DND-41 (cell line): ENCODE measurements at regions not wholly inside any gene's neighbourhood (a gene's known extent, or its start where the extent isn't known, plus 50 kb on each side); places are given as distances from the start of the nearest gene placed in this dataset.

Source experiments
- ATAC-seq: fragments of 200-7000 bp; cut with Tn5 transposase; 3 replicates; pipeline ENCODE4 v1.9.1; 2021; ENCODE audit warnings: low read depth; ENCODE audit not compliant: insufficient read depth
- DNase-seq: peaks from one replicate; pipeline ENCODE4 v3.0.0-alpha.2; 2020
- H2AFZ ChIP-seq: 2 replicates; pipeline ENCODE4 v1.6.0; 2012; ENCODE audit warnings: low read depth, low read length
- H3K27ac ChIP-seq: 2 replicates; pipeline ENCODE4 v1.5.1; 2012; ENCODE audit warnings: low read length, inconsistent platforms
- H3K27me3 ChIP-seq: fragments of 200-600 bp; sonication (generic); 2 replicates; pipeline ENCODE4 v1.6.0; 2012; ENCODE audit warnings: low read length, mild to moderate bottlenecking, inconsistent platforms; ENCODE audit not compliant: insufficient read depth, poor library complexity
- H3K36me3 ChIP-seq: 2 replicates; pipeline ENCODE4 v1.5.1; 2012; ENCODE audit warnings: low read length, inconsistent platforms; ENCODE audit not compliant: insufficient read depth
- H3K4me1 ChIP-seq: 2 replicates; pipeline ENCODE4 v1.5.1; 2012; ENCODE audit warnings: mild to moderate bottlenecking, low read length; ENCODE audit not compliant: insufficient read depth
- H3K4me2 ChIP-seq: 2 replicates; pipeline ENCODE4 v1.6.0; 2012; ENCODE audit warnings: mild to moderate bottlenecking, moderate library complexity, low read length, inconsistent platforms; ENCODE audit not compliant: insufficient read depth
- H3K4me3 ChIP-seq, 2 experiments: fragments of 200-600 bp in 1 of 2; shearing (Covaris generic) in 1 of 2; 2 replicates each; pipeline ENCODE4 v1.5.1; 2012 to 2016; ENCODE audit warnings: inconsistent platforms in 2 of 2, low read length in 2 of 2, mild to moderate bottlenecking in 2 of 2, low read depth in 1 of 2, moderate library complexity in 1 of 2
- H3K79me2 ChIP-seq: 2 replicates; pipeline ENCODE4 v1.6.0; 2012; ENCODE audit warnings: low read length, inconsistent platforms; ENCODE audit not compliant: insufficient read depth
- H3K9ac ChIP-seq: 2 replicates; pipeline ENCODE4 v1.6.0; 2012; ENCODE audit warnings: low read depth, mild to moderate bottlenecking, inconsistent platforms, low read length, moderate library complexity
- H3K9me3 ChIP-seq: 2 replicates; pipeline ENCODE4 v1.5.1; 2012; ENCODE audit warnings: low read length, moderate library complexity, mild to moderate bottlenecking, inconsistent platforms; ENCODE audit not compliant: insufficient read depth, severe bottlenecking
- H4K20me1 ChIP-seq: 2 replicates; pipeline ENCODE4 v1.6.0; 2012; ENCODE audit warnings: low read length; ENCODE audit not compliant: insufficient read depth
- CTCF ChIP-seq: IDR thresholded peaks from 2 replicates; pipeline ENCODE4 v1.5.1; 2012; ENCODE audit warnings: borderline replicate concordance, low read length, moderate library complexity, mild to moderate bottlenecking; ENCODE audit not compliant: poor library complexity, severe bottlenecking; ENCODE audit errors: extremely low read depth
- EZH2 ChIP-seq: IDR thresholded peaks from 3 replicates; pipeline ENCODE4 v1.6.1; 2012; ENCODE audit warnings: borderline replicate concordance, low read depth, mild to moderate bottlenecking, moderate library complexity, low read length, inconsistent platforms; ENCODE audit not compliant: severe bottlenecking

- H3K79me2 ChIP-seq: no peaks in the 10 kb centered on the region
- H3K27me3 ChIP-seq: peaks cover 2% of the 10 kb centered on the region
- no peak overlapping the region for H3K27ac ChIP-seq
- H3K9ac ChIP-seq: no peak overlapping the region
- H3K4me3 ChIP-seq: no peak overlapping the region
- no peak for TF ChIP-seq EZH2
- TF ChIP-seq CTCF: no peak
- no peaks in the 10 kb centered on the region for H3K4me1 ChIP-seq
- no peaks in the 10 kb centered on the region for H3K9me3 ChIP-seq
- H2AFZ ChIP-seq: no peak overlapping the region
- H3K4me2 ChIP-seq: no peak overlapping the region
- ATAC-seq: no peak
- H3K36me3 ChIP-seq: no peaks in the 10 kb centered on the region
- no peaks in the 10 kb centered on the region for H4K20me1 ChIP-seq
- DNase-seq: no peak
These were observed 128.0 kb downstream of the KIF20B start for GRCh38 chr10:89829262-89829886.

- Histone ChIP-seq H3K36me3 (no peaks in the 10 kb centered on the region), H3K27ac (no peak overlapping the region), H3K9me3 (no peaks in the 10 kb centered on the region), H3K79me2 (no peaks in the 10 kb centered on the region), H2AFZ (no peak overlapping the region), H3K27me3 (peaks cover 2% of the 10 kb centered on the region), H3K4me2 (no peak overlapping the region), H3K4me3 (no peak overlapping the region), H3K4me1 (no peaks in the 10 kb centered on the region), H4K20me1 (no peaks in the 10 kb centered on the region), H3K9ac (no peak overlapping the region)
- ATAC-seq (no peak), DNase-seq (no peak)
- TF ChIP-seq CTCF (no peak), EZH2 (no peak)
These were observed 128.5 kb downstream of the KIF20B start for GRCh38 chr10:89829887-89830269.

- Histone ChIP-seq H3K27ac (no peak overlapping the region), H4K20me1 (no peaks in the 10 kb centered on the region), H3K9me3 (no peaks in the 10 kb centered on the region), H2AFZ (no peak overlapping the region), H3K36me3 (no peaks in the 10 kb centered on the region), H3K4me1 (no peaks in the 10 kb centered on the region), H3K4me2 (no peak overlapping the region), H3K9ac (no peak overlapping the region), H3K4me3 (no peak overlapping the region), H3K27me3 (peaks cover 2% of the 10 kb centered on the region), H3K79me2 (no peaks in the 10 kb centered on the region)
- ATAC-seq (no peak), DNase-seq (no peak)
- TF ChIP-seq EZH2 (no peak), CTCF (no peak)
These were observed 129.2 kb downstream of the KIF20B start for GRCh38 chr10:89830624-89831023.

GRCh38 chr10:89836840-89837164 is 135.4 kb downstream of the KIF20B start:
- Histone ChIP-seq H3K4me3 (no peak overlapping the region), H3K4me2 (no peak overlapping the region), H2AFZ (no peak overlapping the region), H3K27ac (no peak overlapping the region), H3K9ac (no peak overlapping the region), H3K27me3 (peaks cover 7% of the 10 kb centered on the region), H3K79me2 (no peaks in the 10 kb centered on the region), H3K4me1 (no peaks in the 10 kb centered on the region), H3K36me3 (no peaks in the 10 kb centered on the region), H4K20me1 (no peaks in the 10 kb centered on the region), H3K9me3 (no peaks in the 10 kb centered on the region)
- TF ChIP-seq EZH2 (no peak), CTCF (no peak)
- DNase-seq (no peak), ATAC-seq (no peak)
